SU-DHL-6 (cell line): ENCODE measurements at regions not wholly inside any gene's neighbourhood (a gene's known extent, or its start where the extent isn't known, plus 50 kb on each side); places are given as distances from the start of the nearest gene placed in this dataset.

ENCODE experiments used
- EZH2phosphoT487 ChIP-seq: fragments of 200-600 bp; sonication (generic), shearing (Covaris generic); conservative IDR thresholded peaks from 2 replicates; pipeline ENCODE4 v1.6.1; 2018; ENCODE audit warnings: mild to moderate bottlenecking, antibody characterized with exemption, low read length, moderate library complexity, mixed read lengths
- TF ChIP-seq, protein P1 (sequence below): fragments of 200-600 bp; sonication (generic); IDR thresholded peaks from one replicate; pipeline ENCODE4 v1.5.1; 2017; ENCODE audit warnings: antibody characterized with exemption, mild to moderate bottlenecking, low read length, moderate library complexity; ENCODE audit not compliant: insufficient read depth, poor library complexity, severe bottlenecking

DNA sequence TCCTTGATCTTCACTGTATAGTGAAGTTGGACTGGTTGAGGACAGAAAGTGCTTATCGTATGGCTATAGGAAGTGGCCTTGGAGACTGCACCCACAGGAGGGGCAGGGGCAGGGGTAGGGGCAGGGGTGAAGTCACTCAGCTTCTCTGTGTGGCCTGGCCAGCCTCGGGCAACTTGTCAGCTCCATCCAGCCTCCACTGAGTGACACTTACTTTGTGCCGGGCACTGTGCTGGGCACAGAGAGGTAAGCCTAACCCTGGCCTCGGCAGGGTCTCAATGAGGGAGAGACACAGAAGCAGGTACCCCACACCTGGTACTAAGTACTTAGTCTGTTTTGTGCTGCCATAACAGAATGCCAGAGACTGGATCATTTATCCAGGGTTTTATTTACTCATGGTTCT lies 99.3 kb upstream of the CTBP2 start:
- TF ChIP-seq, protein P1, sequence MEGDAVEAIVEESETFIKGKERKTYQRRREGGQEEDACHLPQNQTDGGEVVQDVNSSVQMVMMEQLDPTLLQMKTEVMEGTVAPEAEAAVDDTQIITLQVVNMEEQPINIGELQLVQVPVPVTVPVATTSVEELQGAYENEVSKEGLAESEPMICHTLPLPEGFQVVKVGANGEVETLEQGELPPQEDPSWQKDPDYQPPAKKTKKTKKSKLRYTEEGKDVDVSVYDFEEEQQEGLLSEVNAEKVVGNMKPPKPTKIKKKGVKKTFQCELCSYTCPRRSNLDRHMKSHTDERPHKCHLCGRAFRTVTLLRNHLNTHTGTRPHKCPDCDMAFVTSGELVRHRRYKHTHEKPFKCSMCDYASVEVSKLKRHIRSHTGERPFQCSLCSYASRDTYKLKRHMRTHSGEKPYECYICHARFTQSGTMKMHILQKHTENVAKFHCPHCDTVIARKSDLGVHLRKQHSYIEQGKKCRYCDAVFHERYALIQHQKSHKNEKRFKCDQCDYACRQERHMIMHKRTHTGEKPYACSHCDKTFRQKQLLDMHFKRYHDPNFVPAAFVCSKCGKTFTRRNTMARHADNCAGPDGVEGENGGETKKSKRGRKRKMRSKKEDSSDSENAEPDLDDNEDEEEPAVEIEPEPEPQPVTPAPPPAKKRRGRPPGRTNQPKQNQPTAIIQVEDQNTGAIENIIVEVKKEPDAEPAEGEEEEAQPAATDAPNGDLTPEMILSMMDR = no peak
- TF ChIP-seq EZH2phosphoT487 = no peak
